Endodermal cell (in vitro differentiated cells): ENCODE measurements at regions not wholly inside any gene's neighbourhood (a gene's known extent, or its start where the extent isn't known, plus 50 kb on each side); places are given as distances from the start of the nearest gene placed in this dataset.
A peak's percentile ranks its signal among the peaks of the same experiment; 100 is the strongest.

ENCODE experiments used
- DNase-seq: peaks from one replicate; pipeline ENCODE4 v3.0.0-alpha.2; 2017
- H3K27ac ChIP-seq: 2 replicates; pipeline ENCODE4 v1.5.1; 2013; ENCODE audit warnings: mild to moderate bottlenecking, low read depth, low read length, moderate library complexity
- H3K27me3 ChIP-seq: 2 replicates; pipeline ENCODE4 v1.6.1; 2013; ENCODE audit warnings: mild to moderate bottlenecking, low read length, moderate library complexity; ENCODE audit not compliant: insufficient read depth, control insufficient read depth, poor library complexity, severe bottlenecking
- H3K36me3 ChIP-seq: 2 replicates; pipeline ENCODE4 v1.7.0; 2013; ENCODE audit warnings: mild to moderate bottlenecking, low read length, moderate library complexity; ENCODE audit not compliant: control insufficient read depth, insufficient read depth
- H3K4me1 ChIP-seq: one replicate; pipeline ENCODE4 v1.7.0; 2013; ENCODE audit warnings: low read length; ENCODE audit not compliant: control insufficient read depth, insufficient read depth
- H3K4me3 ChIP-seq: 2 replicates; pipeline ENCODE4 v1.5.1; 2013; ENCODE audit warnings: mild to moderate bottlenecking, low read length, moderate library complexity
- H3K9ac ChIP-seq: 2 replicates; pipeline ENCODE4 v1.6.1; 2013; ENCODE audit warnings: mild to moderate bottlenecking, low read length, moderate library complexity; ENCODE audit not compliant: poor library complexity, severe bottlenecking; ENCODE audit errors: extremely low read depth
- H3K9me3 ChIP-seq: 2 replicates; pipeline ENCODE4 v1.6.1; 2013; ENCODE audit warnings: mild to moderate bottlenecking, low read length, moderate library complexity; ENCODE audit not compliant: control insufficient read depth
- H3K27ac Mint-ChIP-seq: 2 replicates; pipeline ENCODE4 v1.8.0; 2020; ENCODE audit warnings: mixed read lengths
- H3K27me3 Mint-ChIP-seq: 2 replicates; pipeline ENCODE4 v1.8.0; 2021; ENCODE audit warnings: mild to moderate bottlenecking, mixed read lengths; ENCODE audit not compliant: insufficient read depth
- H3K36me3 Mint-ChIP-seq: 2 replicates; pipeline ENCODE4 v1.8.0; 2020; ENCODE audit warnings: low read depth, mixed read lengths
- H3K4me1 Mint-ChIP-seq: 2 replicates; pipeline ENCODE4 v1.8.0; 2020; ENCODE audit warnings: mixed read lengths
- H3K4me3 Mint-ChIP-seq: 2 replicates; pipeline ENCODE4 v1.8.0; 2020; ENCODE audit warnings: mild to moderate bottlenecking, moderate library complexity, mixed read lengths
- H3K9me3 Mint-ChIP-seq: 2 replicates; pipeline ENCODE4 v1.8.0; 2020; ENCODE audit warnings: mild to moderate bottlenecking, mixed read lengths
- WGBS, 2 experiments: methylation state at CpG; one replicate each; pipeline versions ENCODE4 v1.1.5 to v1.1.7; 2013; ENCODE audit warnings: missing lambda C conversion rate in 2 of 2, mixed read lengths in 1 of 2; ENCODE audit not compliant: insufficient coverage in 1 of 2, insufficient read length in 1 of 2; 5-methylcytosine and 5-hydroxymethylcytosine counted together
- TF ChIP-seq, protein P1 (sequence below): fragments of 200-600 bp; sonication (generic); conservative IDR thresholded peaks from 2 replicates; pipeline ENCODE4 v1.5.0; 2021; ENCODE audit warnings: antibody characterized with exemption, mild to moderate bottlenecking

GRCh38 chr9:11443631-11444030 is 830.8 kb upstream of the PTPRD start:
- Histone ChIP-seq H3K36me3 (no peaks in the 10 kb centered on the region), H3K27ac (no peak overlapping the region), H3K9me3 (no peaks in the 10 kb centered on the region), H3K4me3 (no peak overlapping the region), H3K9ac (no peak overlapping the region), H3K27me3 (no peaks in the 10 kb centered on the region), H3K4me1 (no peaks in the 10 kb centered on the region)
- no peak for DNase-seq
- H3K9me3 Mint-ChIP-seq = no peaks in the 10 kb centered on the region
- no peak overlapping the region for H3K4me3 Mint-ChIP-seq
- no peaks in the 10 kb centered on the region for H3K36me3 Mint-ChIP-seq
- H3K27ac Mint-ChIP-seq = no peak overlapping the region
- TF ChIP-seq, protein P1, sequence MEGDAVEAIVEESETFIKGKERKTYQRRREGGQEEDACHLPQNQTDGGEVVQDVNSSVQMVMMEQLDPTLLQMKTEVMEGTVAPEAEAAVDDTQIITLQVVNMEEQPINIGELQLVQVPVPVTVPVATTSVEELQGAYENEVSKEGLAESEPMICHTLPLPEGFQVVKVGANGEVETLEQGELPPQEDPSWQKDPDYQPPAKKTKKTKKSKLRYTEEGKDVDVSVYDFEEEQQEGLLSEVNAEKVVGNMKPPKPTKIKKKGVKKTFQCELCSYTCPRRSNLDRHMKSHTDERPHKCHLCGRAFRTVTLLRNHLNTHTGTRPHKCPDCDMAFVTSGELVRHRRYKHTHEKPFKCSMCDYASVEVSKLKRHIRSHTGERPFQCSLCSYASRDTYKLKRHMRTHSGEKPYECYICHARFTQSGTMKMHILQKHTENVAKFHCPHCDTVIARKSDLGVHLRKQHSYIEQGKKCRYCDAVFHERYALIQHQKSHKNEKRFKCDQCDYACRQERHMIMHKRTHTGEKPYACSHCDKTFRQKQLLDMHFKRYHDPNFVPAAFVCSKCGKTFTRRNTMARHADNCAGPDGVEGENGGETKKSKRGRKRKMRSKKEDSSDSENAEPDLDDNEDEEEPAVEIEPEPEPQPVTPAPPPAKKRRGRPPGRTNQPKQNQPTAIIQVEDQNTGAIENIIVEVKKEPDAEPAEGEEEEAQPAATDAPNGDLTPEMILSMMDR = no peak
- no peaks in the 10 kb centered on the region for H3K4me1 Mint-ChIP-seq
- no peaks in the 10 kb centered on the region for H3K27me3 Mint-ChIP-seq

DNA sequence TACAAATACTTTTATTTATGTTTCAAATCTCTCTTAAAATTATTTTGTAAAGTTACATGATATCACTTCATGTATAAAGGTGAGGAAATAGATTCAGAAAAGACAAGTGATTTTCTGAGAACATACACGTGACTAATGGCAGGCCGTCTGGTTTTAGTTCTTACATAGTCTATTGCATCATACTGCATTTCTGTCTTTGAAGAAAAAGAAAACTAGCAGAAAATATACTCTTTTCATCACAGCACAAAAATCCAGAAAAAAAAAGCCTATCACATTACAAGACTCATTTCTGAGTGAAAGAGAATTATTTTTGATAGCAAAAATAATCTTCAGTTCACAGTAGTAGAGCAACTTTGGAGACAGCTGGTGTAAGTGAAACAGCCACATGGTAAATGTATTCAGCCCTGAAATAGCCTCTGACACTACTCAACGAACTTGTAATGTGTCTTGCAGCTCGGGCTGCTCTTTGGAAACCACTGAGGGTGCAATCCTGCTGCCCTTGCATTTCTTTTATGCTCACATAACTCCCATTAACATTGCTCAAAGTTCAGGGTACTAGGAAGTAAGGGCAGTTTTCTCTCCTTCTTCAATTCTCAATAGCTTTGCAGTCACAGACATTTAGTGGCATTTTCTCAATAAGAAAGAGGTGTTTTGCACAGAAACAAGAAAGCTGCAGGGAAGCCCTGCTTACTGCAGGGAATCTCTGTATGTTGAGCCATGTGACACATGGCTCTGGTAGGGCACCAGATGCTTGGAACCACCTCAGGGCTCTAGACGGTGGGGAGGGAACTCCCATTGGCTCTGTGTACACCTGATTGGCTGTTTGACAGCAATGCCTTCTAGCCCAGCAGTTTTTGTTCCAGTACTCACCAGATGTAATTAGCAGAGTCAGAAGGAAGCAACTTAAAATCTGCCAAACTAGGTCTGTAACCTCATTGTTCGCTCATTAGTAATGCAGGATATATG is 845.3 kb upstream of the PTPRD start:
- 65 to 71% methylated on average over 3 to 6 of the region's 6 CpGs for WGBS, 2 experiments
- Mint-ChIP-seq H3K27me3 (no peaks in the 10 kb centered on the region), H3K9me3 (no peaks in the 10 kb centered on the region), H3K4me3 (no peak overlapping the region), H3K4me1 (no peaks in the 10 kb centered on the region), H3K27ac (no peak overlapping the region), H3K36me3 (no peaks in the 10 kb centered on the region)
- TF ChIP-seq, protein P1 = no peak
- Histone ChIP-seq H3K27me3 (no peaks in the 10 kb centered on the region), H3K27ac (peak overlapping the region; percentile 89), H3K9ac (no peak overlapping the region), H3K4me1 (no peaks in the 10 kb centered on the region), H3K36me3 (no peaks in the 10 kb centered on the region), H3K4me3 (no peak overlapping the region), H3K9me3 (no peaks in the 10 kb centered on the region)
- peak; percentile 70 for DNase-seq

GRCh38 chr9:11469745-11470144 is 856.9 kb upstream of the PTPRD start:
- H3K36me3 ChIP-seq = no peaks in the 10 kb centered on the region
- H3K9me3 ChIP-seq = no peaks in the 10 kb centered on the region
- H3K27me3 ChIP-seq = no peaks in the 10 kb centered on the region
- Mint-ChIP-seq H3K36me3 (no peaks in the 10 kb centered on the region), H3K4me3 (no peak overlapping the region), H3K4me1 (no peaks in the 10 kb centered on the region), H3K27me3 (no peaks in the 10 kb centered on the region), H3K27ac (no peak overlapping the region), H3K9me3 (peaks cover 2% of the 10 kb centered on the region)
- H3K4me3 ChIP-seq = no peak overlapping the region
- TF ChIP-seq, protein P1 = no peak
- no peak overlapping the region for H3K27ac ChIP-seq
- WGBS, 2 experiments = 91% methylated on average over 1 of the region's 1 CpG; no CpG with 5 or more reads in 1 of the 2 experiments
- no peaks in the 10 kb centered on the region for H3K4me1 ChIP-seq
- H3K9ac ChIP-seq = no peak overlapping the region
- DNase-seq = no peak
